Hepatocyte (in vitro differentiated cells): ENCODE measurements at regions not wholly inside any gene's neighbourhood (a gene's known extent, or its start where the extent isn't known, plus 50 kb on each side); places are given as distances from the start of the nearest gene placed in this dataset.

Source experiments
- EZH2 ChIP-seq: fragments of 200-600 bp; sonication (generic); IDR thresholded peaks from 2 replicates; pipeline ENCODE4 v1.6.1; 2016; ENCODE audit warnings: antibody characterized with exemption, mild to moderate bottlenecking, borderline replicate concordance
- TF ChIP-seq, protein P1 (sequence below): fragments of 200-600 bp; sonication (generic); IDR thresholded peaks from 2 replicates; pipeline ENCODE4 v1.5.1; 2016; ENCODE audit warnings: antibody characterized with exemption, mild to moderate bottlenecking; ENCODE audit not compliant: poor library complexity

DNA sequence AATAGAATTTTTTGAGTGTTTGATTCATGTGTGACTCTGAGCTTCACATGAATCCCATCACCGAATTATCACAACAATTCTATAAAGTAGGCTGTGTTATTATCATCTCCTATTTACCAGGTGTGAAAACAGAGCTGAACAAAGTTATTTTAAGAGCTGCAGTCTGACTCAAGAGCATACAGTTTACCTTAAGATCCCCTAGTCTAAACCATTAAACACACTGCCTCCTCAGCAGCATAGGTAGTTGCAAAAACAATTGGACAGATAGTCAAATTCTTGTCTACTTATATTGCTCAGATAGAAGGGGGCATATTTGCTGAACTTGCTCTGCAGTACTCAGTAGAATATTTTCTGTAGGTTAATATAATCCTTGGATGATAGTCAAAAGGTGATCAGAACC, 219.8 kb upstream of the ATP2B1 start:
- TF ChIP-seq, protein P1, sequence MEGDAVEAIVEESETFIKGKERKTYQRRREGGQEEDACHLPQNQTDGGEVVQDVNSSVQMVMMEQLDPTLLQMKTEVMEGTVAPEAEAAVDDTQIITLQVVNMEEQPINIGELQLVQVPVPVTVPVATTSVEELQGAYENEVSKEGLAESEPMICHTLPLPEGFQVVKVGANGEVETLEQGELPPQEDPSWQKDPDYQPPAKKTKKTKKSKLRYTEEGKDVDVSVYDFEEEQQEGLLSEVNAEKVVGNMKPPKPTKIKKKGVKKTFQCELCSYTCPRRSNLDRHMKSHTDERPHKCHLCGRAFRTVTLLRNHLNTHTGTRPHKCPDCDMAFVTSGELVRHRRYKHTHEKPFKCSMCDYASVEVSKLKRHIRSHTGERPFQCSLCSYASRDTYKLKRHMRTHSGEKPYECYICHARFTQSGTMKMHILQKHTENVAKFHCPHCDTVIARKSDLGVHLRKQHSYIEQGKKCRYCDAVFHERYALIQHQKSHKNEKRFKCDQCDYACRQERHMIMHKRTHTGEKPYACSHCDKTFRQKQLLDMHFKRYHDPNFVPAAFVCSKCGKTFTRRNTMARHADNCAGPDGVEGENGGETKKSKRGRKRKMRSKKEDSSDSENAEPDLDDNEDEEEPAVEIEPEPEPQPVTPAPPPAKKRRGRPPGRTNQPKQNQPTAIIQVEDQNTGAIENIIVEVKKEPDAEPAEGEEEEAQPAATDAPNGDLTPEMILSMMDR, result no peak
- TF ChIP-seq EZH2, result no peak
